Amniotic epithelial cell (primary cell): ENCODE measurements at regions not wholly inside any gene's neighbourhood (a gene's known extent, or its start where the extent isn't known, plus 50 kb on each side); places are given as distances from the start of the nearest gene placed in this dataset.

Experiments
- DNase-seq: peaks from one replicate; pipeline ENCODE4 v3.0.0-alpha.2; 2010; ENCODE audit warnings: low read depth

GRCh38 chr22:48954781-48955311 lies 872.8 kb downstream of the BRD1 start:
- DNase-seq = no peak

GRCh38 chr22:48953830-48954229 lies 873.8 kb downstream of the BRD1 start:
- no peak for DNase-seq

- DNase-seq = no peak
Observed at GRCh38 chr22:48953103-48953720, 874.5 kb downstream of the BRD1 start.

GRCh38 chr22:48952256-48953102 lies 875.2 kb downstream of the BRD1 start:
- DNase-seq = no peak

- no peak for DNase-seq
Observed at GRCh38 chr22:48951836-48952235, 875.8 kb downstream of the BRD1 start.

GRCh38 chr22:48950151-48950915 lies 877.3 kb downstream of the BRD1 start:
- no peak for DNase-seq

- DNase-seq = no peak
Observed at GRCh38 chr22:48949375-48950149, 878.1 kb downstream of the BRD1 start.

- DNase-seq = no peak
Observed at GRCh38 chr22:48948575-48949170, 879.0 kb downstream of the BRD1 start.

GRCh38 chr22:48947636-48948035 lies 880.0 kb downstream of the BRD1 start:
- no peak for DNase-seq

- DNase-seq = no peak
Observed at GRCh38 chr22:48945621-48946458, 881.8 kb downstream of the BRD1 start.

- DNase-seq = no peak
Observed at GRCh38 chr22:48944751-48945620, 882.7 kb downstream of the BRD1 start.

- no peak for DNase-seq
Observed at GRCh38 chr22:48944433-48944750, 883.3 kb downstream of the BRD1 start.

GRCh38 chr22:48943567-48944432 lies 883.9 kb downstream of the BRD1 start:
- no peak for DNase-seq

GRCh38 chr22:48942698-48943566 lies 884.7 kb downstream of the BRD1 start:
- DNase-seq = no peak

- DNase-seq = no peak
Observed at GRCh38 chr22:48941903-48942575, 885.6 kb downstream of the BRD1 start.

GRCh38 chr22:48941033-48941902 lies 886.4 kb downstream of the BRD1 start:
- DNase-seq = no peak
